HEK293 (cell line): ENCODE measurements at regions not wholly inside any gene's neighbourhood (a gene's known extent, or its start where the extent isn't known, plus 50 kb on each side); places are given as distances from the start of the nearest gene placed in this dataset.

Experiments used
- CTCF ChIA-PET: fragments of 350-600 bp; formaldehyde crosslinking; extraction: SDS; loops from one replicate; lab custom pipeline; 2021; ENCODE audit warnings: antibody characterized with exemption; lab: Yijun Ruan, JAX
- POLR2A ChIA-PET: fragments of 300-600 bp; formaldehyde crosslinking; extraction: SDS; loops from one replicate; lab custom pipeline; 2020; ENCODE audit warnings: antibody characterized with exemption, inconsistent platforms; lab: Yijun Ruan, JAX
- H3K27ac ChIP-seq: fragments of 200-500 bp; sonication (Bioruptor generic); 2 replicates; pipeline ENCODE4 v1.5.1; 2014; ENCODE audit warnings: low read depth, low read length, control low read depth, inconsistent platforms; ENCODE audit errors: extremely low read depth
- H3K36me3 ChIP-seq, 2 experiments: fragments of 200-500 bp in 1 of 2; sonication (Bioruptor generic) in 1 of 2; 1 replicate in 1 of 2; 2 replicates in 1 of 2; pipeline ENCODE4 v1.5.1; 2014 to 2017; ENCODE audit warnings: inconsistent platforms in 2 of 2, low read length in 2 of 2; ENCODE audit not compliant: control insufficient read depth in 2 of 2, insufficient read depth in 1 of 2
- H3K4me1 ChIP-seq: fragments of 200-500 bp; sonication (Bioruptor generic); 2 replicates; pipeline ENCODE4 v1.5.1; 2014; ENCODE audit warnings: mild to moderate bottlenecking, low read length, inconsistent platforms; ENCODE audit not compliant: control insufficient read depth, insufficient read depth
- H3K4me3 ChIP-seq: 2 replicates; pipeline ENCODE4 v1.5.1; 2011; ENCODE audit warnings: low read depth, mild to moderate bottlenecking, control low read depth, low read length, moderate library complexity
- H3K9me3 ChIP-seq: fragments of 200-500 bp; sonication (Bioruptor generic); 2 replicates; pipeline ENCODE4 v1.5.1; 2014; ENCODE audit warnings: low read depth, low read length, inconsistent platforms; ENCODE audit not compliant: control insufficient read depth, insufficient read depth
- BCL11B ChIP-seq: fragments of 450-650 bp; formaldehyde crosslinking; IDR thresholded peaks from 2 replicates; pipeline ENCODE4 v1.5.1; 2016; ENCODE audit warnings: low read depth, missing biosample characterization, missing genetic modification characterization
- GLIS1 ChIP-seq: fragments of 450-650 bp; formaldehyde crosslinking; IDR thresholded peaks from 2 replicates; pipeline ENCODE4 v1.5.1; 2016; ENCODE audit warnings: missing biosample characterization, missing genetic modification characterization
- HOXC10 ChIP-seq: sonication (generic); formaldehyde crosslinking; IDR thresholded peaks from 2 replicates; pipeline ENCODE4 v1.8.1; 2023; ENCODE audit warnings: mild to moderate bottlenecking, missing genetic modification reagents
- SP3 ChIP-seq: fragments of 450-650 bp; formaldehyde crosslinking; IDR thresholded peaks from 2 replicates; pipeline ENCODE4 v1.5.1; 2016; ENCODE audit warnings: missing biosample characterization, missing genetic modification characterization
- ZFP41 ChIP-seq: fragments of 450-650 bp; formaldehyde crosslinking; IDR thresholded peaks from 2 replicates; pipeline ENCODE4 v1.5.1; 2016; ENCODE audit warnings: missing biosample characterization, missing genetic modification characterization, borderline replicate concordance
- ZNF169 ChIP-seq: fragments of 450-650 bp; formaldehyde crosslinking; IDR thresholded peaks from 2 replicates; pipeline ENCODE4 v1.5.1; 2016; ENCODE audit warnings: missing biosample characterization, missing genetic modification characterization
- ZNF174 ChIP-seq: fragments of 450-650 bp; formaldehyde crosslinking; IDR thresholded peaks from 2 replicates; pipeline ENCODE4 v1.5.0; 2017; ENCODE audit warnings: missing biosample characterization, mild to moderate bottlenecking, missing genetic modification characterization
- ZNF501 ChIP-seq: fragments of 450-650 bp; formaldehyde crosslinking; IDR thresholded peaks from 2 replicates; pipeline ENCODE4 v1.5.1; 2016; ENCODE audit warnings: missing biosample characterization, missing genetic modification characterization
- ZNF623 ChIP-seq: fragments of 450-650 bp; formaldehyde crosslinking; IDR thresholded peaks from 2 replicates; pipeline ENCODE4 v1.5.1; 2016; ENCODE audit warnings: missing biosample characterization, missing genetic modification characterization
- ZNF629 ChIP-seq: fragments of 450-650 bp; formaldehyde crosslinking; IDR thresholded peaks from 2 replicates; pipeline ENCODE4 v1.5.1; 2017; ENCODE audit warnings: missing biosample characterization, missing genetic modification characterization
- TF ChIP-seq, protein P1 (sequence below): fragments of 450-650 bp; formaldehyde crosslinking; IDR thresholded peaks from 2 replicates; pipeline ENCODE4 v1.5.1; 2016; ENCODE audit warnings: missing biosample characterization, missing genetic modification characterization, low read depth
- TF ChIP-seq, protein P2 (sequence below): fragments of 450-650 bp; formaldehyde crosslinking; IDR thresholded peaks from 2 replicates; pipeline ENCODE4 v1.5.1; 2017; ENCODE audit warnings: missing biosample characterization, missing genetic modification characterization
- TF ChIP-seq, protein P3 (sequence below): fragments of 450-650 bp; formaldehyde crosslinking; IDR thresholded peaks from 2 replicates; pipeline ENCODE4 v1.5.0; 2017; ENCODE audit warnings: missing biosample characterization, missing genetic modification characterization, borderline replicate concordance
- TF ChIP-seq, protein P4 (sequence below): fragments of 450-650 bp; formaldehyde crosslinking; optimal IDR thresholded peaks from 2 replicates; pipeline ENCODE3; 2016; ENCODE audit warnings: missing biosample characterization, mild to moderate bottlenecking, missing genetic modification characterization
- TF ChIP-seq, protein P5 (sequence below): fragments of 450-650 bp; formaldehyde crosslinking; IDR thresholded peaks from 2 replicates; pipeline ENCODE4 v1.5.1; 2016; ENCODE audit warnings: missing biosample characterization, missing genetic modification characterization
- TF ChIP-seq, protein P6 (sequence below): fragments of 450-650 bp; formaldehyde crosslinking; conservative IDR thresholded peaks from 2 replicates; pipeline ENCODE4 v1.5.1; 2016; ENCODE audit warnings: low read depth, missing biosample characterization, missing genetic modification characterization
- TF ChIP-seq, protein P7 (sequence below): fragments of 450-650 bp; formaldehyde crosslinking; IDR thresholded peaks from 2 replicates; pipeline ENCODE4 v1.5.1; 2016; ENCODE audit warnings: missing biosample characterization, missing genetic modification characterization, borderline replicate concordance

DNA sequence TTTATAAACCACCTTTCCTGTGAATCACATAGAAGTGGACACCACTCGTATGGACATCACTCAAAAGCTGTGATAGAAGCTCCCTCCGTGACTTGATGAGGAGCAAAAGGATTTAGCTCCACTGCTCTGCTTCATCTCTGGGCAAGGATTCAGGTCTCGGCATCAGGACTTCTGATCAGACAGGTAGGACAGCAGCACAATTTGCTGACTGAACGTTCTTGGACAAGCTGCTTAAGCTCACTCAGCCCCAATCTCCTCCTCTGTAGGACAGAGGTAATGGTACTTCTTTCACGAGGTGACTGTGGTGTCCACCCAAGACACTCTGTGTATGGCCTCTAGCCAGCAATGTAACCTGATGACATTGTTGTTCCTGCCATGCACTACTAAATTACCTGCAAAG lies 122.6 kb upstream of the AJAP1 start:
- TF ChIP-seq GLIS1 (tag by site-specific recombination) (no peak), SP3 (tag by site-specific recombination) (no peak), ZNF169 (tag by site-specific recombination) (no peak), BCL11B (tag by site-specific recombination) (no peak), ZFP41 (tag by site-specific recombination) (no peak), ZNF623 (tag by site-specific recombination) (no peak), HOXC10 (no peak)
- TF ChIP-seq, protein P1, sequence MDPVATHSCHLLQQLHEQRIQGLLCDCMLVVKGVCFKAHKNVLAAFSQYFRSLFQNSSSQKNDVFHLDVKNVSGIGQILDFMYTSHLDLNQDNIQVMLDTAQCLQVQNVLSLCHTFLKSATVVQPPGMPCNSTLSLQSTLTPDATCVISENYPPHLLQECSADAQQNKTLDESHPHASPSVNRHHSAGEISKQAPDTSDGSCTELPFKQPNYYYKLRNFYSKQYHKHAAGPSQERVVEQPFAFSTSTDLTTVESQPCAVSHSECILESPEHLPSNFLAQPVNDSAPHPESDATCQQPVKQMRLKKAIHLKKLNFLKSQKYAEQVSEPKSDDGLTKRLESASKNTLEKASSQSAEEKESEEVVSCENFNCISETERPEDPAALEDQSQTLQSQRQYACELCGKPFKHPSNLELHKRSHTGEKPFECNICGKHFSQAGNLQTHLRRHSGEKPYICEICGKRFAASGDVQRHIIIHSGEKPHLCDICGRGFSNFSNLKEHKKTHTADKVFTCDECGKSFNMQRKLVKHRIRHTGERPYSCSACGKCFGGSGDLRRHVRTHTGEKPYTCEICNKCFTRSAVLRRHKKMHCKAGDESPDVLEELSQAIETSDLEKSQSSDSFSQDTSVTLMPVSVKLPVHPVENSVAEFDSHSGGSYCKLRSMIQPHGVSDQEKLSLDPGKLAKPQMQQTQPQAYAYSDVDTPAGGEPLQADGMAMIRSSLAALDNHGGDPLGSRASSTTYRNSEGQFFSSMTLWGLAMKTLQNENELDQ (tag by site-specific recombination) = no peak
- TF ChIP-seq, protein P2, sequence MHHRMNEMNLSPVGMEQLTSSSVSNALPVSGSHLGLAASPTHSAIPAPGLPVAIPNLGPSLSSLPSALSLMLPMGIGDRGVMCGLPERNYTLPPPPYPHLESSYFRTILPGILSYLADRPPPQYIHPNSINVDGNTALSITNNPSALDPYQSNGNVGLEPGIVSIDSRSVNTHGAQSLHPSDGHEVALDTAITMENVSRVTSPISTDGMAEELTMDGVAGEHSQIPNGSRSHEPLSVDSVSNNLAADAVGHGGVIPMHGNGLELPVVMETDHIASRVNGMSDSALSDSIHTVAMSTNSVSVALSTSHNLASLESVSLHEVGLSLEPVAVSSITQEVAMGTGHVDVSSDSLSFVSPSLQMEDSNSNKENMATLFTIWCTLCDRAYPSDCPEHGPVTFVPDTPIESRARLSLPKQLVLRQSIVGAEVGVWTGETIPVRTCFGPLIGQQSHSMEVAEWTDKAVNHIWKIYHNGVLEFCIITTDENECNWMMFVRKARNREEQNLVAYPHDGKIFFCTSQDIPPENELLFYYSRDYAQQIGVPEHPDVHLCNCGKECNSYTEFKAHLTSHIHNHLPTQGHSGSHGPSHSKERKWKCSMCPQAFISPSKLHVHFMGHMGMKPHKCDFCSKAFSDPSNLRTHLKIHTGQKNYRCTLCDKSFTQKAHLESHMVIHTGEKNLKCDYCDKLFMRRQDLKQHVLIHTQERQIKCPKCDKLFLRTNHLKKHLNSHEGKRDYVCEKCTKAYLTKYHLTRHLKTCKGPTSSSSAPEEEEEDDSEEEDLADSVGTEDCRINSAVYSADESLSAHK = no peak
- TF ChIP-seq, protein P3, sequence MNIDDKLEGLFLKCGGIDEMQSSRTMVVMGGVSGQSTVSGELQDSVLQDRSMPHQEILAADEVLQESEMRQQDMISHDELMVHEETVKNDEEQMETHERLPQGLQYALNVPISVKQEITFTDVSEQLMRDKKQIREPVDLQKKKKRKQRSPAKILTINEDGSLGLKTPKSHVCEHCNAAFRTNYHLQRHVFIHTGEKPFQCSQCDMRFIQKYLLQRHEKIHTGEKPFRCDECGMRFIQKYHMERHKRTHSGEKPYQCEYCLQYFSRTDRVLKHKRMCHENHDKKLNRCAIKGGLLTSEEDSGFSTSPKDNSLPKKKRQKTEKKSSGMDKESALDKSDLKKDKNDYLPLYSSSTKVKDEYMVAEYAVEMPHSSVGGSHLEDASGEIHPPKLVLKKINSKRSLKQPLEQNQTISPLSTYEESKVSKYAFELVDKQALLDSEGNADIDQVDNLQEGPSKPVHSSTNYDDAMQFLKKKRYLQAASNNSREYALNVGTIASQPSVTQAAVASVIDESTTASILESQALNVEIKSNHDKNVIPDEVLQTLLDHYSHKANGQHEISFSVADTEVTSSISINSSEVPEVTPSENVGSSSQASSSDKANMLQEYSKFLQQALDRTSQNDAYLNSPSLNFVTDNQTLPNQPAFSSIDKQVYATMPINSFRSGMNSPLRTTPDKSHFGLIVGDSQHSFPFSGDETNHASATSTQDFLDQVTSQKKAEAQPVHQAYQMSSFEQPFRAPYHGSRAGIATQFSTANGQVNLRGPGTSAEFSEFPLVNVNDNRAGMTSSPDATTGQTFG (tag by site-specific recombination) = no peak
- TF ChIP-seq, protein P4, sequence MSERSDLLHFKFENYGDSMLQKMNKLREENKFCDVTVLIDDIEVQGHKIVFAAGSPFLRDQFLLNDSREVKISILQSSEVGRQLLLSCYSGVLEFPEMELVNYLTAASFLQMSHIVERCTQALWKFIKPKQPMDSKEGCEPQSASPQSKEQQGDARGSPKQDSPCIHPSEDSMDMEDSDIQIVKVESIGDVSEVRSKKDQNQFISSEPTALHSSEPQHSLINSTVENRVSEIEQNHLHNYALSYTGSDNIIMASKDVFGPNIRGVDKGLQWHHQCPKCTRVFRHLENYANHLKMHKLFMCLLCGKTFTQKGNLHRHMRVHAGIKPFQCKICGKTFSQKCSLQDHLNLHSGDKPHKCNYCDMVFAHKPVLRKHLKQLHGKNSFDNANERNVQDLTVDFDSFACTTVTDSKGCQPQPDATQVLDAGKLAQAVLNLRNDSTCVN (tag by site-specific recombination) = no peak
- ChIA-PET POLR2A (no interaction called here), CTCF (no interaction called here)
- H3K4me3 ChIP-seq = no peak overlapping the region
- H3K4me1 ChIP-seq = no peaks in the 10 kb centered on the region
- H3K27ac ChIP-seq = no peak overlapping the region
- H3K9me3 ChIP-seq = no peaks in the 10 kb centered on the region
- no peaks in the 10 kb centered on the region for H3K36me3 ChIP-seq

DNA sequence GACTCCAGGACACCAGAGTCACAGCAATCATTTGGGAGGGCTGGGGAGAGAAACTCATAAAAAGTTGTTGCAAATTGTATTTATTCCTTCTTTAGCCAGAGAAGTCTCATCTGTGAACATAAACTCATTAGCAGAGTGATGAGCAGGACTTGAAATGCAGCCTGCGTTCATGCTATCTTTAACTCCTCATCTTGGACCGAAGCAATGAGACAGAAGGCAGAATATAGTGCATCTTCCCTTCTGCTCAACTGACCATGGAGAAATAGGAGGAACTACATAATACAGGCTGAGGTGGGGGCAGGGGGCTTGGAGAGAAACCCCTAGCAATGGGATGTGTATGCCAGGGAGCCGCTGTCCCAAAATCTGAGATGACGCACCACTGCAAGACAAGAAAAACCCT lies 121.8 kb upstream of the AJAP1 start:
- Histone ChIP-seq H3K4me1 (no peaks in the 10 kb centered on the region), H3K36me3 (no peaks in the 10 kb centered on the region), H3K9me3 (no peaks in the 10 kb centered on the region), H3K27ac (no peak overlapping the region), H3K4me3 (no peak overlapping the region)
- ChIA-PET POLR2A (no interaction called here), CTCF (no interaction called here)
- TF ChIP-seq ZNF501 (tag by site-specific recombination) (no peak), ZNF174 (tag by site-specific recombination) (no peak), ZNF629 (tag by site-specific recombination) (no peak)
- TF ChIP-seq, protein P5, sequence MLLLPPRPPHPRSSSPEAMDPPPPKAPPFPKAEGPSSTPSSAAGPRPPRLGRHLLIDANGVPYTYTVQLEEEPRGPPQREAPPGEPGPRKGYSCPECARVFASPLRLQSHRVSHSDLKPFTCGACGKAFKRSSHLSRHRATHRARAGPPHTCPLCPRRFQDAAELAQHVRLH (tag by site-specific recombination) = no peak
- TF ChIP-seq, protein P6, sequence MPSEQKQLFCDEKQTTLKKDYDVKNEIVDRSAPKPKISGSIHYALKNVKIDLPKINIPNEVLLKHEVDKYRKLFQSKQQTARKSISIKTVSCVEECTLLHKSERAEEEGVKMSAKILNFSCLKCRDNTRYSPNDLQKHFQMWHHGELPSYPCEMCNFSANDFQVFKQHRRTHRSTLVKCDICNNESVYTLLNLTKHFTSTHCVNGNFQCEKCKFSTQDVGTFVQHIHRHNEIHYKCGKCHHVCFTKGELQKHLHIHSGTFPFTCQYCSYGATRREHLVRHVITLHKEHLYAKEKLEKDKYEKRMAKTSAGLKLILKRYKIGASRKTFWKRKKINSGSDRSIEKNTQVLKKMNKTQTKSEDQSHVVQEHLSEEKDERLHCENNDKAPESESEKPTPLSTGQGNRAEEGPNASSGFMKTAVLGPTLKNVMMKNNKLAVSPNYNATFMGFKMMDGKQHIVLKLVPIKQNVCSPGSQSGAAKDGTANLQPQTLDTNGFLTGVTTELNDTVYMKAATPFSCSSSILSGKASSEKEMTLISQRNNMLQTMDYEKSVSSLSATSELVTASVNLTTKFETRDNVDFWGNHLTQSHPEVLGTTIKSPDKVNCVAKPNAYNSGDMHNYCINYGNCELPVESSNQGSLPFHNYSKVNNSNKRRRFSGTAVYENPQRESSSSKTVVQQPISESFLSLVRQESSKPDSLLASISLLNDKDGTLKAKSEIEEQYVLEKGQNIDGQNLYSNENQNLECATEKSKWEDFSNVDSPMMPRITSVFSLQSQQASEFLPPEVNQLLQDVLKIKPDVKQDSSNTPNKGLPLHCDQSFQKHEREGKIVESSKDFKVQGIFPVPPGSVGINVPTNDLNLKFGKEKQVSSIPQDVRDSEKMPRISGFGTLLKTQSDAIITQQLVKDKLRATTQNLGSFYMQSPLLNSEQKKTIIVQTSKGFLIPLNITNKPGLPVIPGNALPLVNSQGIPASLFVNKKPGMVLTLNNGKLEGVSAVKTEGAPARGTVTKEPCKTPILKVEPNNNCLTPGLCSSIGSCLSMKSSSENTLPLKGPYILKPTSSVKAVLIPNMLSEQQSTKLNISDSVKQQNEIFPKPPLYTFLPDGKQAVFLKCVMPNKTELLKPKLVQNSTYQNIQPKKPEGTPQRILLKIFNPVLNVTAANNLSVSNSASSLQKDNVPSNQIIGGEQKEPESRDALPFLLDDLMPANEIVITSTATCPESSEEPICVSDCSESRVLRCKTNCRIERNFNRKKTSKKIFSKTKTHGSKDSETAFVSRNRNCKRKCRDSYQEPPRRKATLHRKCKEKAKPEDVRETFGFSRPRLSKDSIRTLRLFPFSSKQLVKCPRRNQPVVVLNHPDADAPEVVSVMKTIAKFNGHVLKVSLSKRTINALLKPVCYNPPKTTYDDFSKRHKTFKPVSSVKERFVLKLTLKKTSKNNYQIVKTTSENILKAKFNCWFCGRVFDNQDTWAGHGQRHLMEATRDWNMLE (tag by site-specific recombination) = no peak
- TF ChIP-seq, protein P7, sequence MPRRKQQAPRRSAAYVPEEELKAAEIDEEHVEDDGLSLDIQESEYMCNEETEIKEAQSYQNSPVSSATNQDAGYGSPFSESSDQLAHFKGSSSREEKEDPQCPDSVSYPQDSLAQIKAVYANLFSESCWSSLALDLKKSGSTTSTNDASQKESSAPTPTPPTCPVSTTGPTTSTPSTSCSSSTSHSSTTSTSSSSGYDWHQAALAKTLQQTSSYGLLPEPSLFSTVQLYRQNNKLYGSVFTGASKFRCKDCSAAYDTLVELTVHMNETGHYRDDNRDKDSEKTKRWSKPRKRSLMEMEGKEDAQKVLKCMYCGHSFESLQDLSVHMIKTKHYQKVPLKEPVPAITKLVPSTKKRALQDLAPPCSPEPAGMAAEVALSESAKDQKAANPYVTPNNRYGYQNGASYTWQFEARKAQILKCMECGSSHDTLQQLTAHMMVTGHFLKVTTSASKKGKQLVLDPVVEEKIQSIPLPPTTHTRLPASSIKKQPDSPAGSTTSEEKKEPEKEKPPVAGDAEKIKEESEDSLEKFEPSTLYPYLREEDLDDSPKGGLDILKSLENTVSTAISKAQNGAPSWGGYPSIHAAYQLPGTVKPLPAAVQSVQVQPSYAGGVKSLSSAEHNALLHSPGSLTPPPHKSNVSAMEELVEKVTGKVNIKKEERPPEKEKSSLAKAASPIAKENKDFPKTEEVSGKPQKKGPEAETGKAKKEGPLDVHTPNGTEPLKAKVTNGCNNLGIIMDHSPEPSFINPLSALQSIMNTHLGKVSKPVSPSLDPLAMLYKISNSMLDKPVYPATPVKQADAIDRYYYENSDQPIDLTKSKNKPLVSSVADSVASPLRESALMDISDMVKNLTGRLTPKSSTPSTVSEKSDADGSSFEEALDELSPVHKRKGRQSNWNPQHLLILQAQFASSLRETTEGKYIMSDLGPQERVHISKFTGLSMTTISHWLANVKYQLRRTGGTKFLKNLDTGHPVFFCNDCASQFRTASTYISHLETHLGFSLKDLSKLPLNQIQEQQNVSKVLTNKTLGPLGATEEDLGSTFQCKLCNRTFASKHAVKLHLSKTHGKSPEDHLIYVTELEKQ (tag by site-specific recombination) = no peak
